Embryonic facial prominence (tissue), 1 donor: ENCODE measurements at regions not wholly inside any gene's neighbourhood (a gene's known extent, or its start where the extent isn't known, plus 50 kb on each side); places are given as distances from the start of the nearest gene placed in this dataset.
"Not testable (repeated sequence)": the region's sequence is repeated elsewhere in the genome, so short reads cannot be mapped to it uniquely, and the experiment has no call there.

ENCODE experiments used
- DNase-seq: peaks from one replicate; pipeline ENCODE4 v3.0.0-alpha.2; 2016; ENCODE audit errors: extremely low spot score

DNA sequence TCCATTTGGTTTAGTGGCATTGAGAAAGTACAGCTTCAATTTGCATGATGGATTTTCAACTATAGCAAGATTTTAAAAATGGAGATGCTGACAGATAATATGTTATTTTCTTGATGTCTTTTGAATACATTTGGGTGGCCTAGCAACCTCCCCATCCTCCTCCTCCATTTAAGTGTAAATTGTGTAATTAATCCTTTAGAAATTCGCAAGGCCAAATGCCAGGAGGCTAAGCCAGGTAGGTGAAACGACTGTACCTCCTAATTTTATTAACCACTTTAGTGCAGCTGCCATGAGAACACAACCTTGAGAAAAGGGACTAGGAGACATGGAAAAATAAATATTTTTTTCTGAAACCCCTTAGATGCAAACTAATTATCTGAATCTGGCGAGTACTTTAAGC is 248.8 kb downstream of the MRPS30 start:
- DNase-seq: no peak

DNA sequence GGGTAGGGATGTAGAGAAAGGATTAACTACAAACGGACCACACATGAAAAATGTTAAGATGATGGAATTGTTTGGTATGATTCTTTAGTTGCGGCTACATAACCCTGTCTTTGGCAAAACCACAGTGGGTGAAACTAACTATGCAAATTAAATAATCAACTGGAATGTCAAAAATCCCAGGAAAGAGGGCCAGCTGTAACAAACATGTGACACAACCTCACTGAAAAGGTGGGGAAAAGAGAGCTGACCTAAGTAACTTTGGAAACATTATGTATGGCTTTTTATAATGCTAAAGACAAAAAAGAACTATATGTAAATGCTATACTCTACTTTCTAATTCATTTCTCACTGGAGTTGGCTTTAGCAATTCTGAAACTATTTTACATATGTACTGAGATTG is 252.0 kb downstream of the MRPS30 start:
- no peak for DNase-seq

DNA sequence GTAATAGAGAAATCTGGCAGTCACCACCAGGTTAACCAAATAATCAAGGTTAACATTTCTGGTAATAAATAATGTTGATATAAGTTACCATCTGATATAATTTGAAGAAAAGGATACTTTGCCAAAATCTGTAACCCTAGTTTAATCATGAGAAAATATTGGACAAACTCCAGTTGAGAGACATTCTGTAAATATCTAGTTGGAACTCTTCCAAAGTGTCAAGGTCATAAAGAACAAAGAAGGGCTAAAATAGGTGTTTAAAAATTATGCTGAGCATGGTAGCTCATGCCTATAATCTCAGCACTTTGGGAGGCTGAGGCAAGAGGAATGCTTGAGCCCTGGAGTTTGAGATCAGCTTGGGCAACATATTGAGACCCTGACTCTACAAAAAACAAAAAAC is 253.3 kb downstream of the MRPS30 start:
- no peak for DNase-seq

DNA sequence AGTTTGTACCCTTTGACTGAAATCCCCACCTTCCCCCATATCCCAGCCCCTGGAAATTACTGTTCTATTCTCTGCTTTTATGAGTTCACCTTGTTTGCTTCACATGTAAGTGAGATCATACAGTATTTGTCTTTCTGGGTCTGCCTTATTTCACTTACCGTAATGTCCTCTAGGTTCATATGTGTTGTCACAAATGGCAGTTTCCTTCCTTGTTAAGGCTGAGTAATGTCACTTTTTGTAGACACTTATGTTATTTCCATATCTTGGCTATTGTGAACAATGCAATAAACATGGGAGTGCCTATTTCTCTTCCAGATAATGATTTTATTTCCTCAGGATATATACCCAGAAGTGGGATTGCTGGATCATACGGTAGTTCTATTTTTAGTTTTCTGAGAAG is 272.3 kb downstream of the MRPS30 start:
- DNase-seq: no peak

DNA sequence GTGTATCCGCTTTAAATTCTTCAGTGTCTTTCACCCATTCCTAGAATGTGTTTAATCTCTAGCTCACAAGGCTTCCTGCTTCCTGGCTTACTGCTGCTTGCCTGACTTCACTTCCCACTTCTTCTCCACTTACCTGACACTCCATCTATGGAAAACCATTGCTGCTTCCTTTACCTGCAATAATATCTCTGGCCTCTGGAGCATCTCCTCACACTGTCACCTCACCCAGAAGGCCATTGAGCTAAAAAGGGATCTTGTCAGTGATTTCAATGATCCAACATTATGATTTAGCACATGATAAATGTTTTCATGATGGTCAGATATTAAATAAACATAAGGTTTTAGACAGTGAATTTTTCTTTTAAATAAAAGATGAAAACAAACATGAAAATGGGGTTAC is 281.1 kb downstream of the MRPS30 start:
- DNase-seq: no peak

DNA sequence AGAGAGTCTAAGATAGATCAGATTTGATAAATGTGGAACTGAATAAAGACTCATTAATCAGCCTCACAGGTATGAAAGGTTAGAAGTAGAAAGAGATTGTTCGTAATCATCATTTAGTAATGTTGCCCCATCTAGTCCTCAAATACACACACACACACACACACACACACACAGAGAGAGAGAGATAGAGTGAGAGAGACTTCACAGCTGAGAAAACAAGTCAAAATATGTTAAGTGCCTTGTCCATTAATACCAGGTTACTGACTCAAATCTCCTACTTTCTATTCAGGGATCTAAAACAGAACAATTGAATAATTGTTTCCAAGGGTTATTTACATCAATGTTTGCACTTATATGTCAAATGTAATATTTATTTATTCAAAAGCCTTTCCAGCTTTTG is 284.6 kb downstream of the MRPS30 start:
- DNase-seq: no peak

DNA sequence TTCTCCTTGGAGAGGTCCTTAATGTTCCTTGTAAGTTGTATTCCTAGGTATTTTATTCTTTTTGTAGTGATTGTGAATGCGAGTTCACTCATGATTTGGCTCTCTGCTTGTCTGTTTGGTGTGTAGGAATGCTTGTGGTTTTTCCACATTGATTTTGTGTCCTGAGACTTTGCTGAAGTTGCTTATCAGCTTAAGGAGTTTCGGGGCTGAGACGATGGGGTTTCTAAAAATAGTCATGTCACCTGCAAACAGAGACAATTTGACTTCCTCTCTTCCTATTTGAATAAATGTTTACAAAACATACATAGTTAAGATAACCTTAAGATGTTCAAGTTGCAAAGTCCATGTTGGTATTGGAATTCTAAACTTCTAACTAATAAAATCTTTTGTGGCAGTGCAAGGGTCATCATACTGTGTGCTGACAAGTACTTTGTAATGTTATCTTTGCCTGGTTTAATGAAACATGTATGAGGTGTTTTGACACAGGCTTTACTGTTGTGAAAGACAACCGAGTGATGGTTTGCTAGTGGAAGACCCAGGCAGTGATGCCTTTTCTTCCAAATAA is 286.2 kb downstream of the MRPS30 start:
- DNase-seq: no peak

DNA sequence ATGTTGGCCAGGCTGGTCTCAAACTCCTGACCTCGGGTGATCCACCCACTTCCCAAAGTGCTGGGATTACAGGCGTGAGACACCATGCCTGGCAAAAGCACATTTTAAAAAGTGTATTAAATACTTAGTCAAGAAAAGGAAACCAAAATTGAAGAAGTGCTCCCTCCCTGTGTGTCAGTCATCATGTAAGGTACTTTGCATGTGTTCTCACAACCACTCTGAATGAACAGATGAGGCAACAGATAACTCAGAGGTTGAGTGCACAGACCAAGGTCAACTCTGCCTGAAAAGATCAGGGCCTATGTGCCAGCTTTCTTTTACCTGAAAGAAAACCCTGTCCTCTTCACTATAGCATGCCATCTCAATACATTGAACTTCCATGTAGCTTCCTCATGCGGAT is 289.7 kb downstream of the MRPS30 start:
- no peak for DNase-seq

DNA sequence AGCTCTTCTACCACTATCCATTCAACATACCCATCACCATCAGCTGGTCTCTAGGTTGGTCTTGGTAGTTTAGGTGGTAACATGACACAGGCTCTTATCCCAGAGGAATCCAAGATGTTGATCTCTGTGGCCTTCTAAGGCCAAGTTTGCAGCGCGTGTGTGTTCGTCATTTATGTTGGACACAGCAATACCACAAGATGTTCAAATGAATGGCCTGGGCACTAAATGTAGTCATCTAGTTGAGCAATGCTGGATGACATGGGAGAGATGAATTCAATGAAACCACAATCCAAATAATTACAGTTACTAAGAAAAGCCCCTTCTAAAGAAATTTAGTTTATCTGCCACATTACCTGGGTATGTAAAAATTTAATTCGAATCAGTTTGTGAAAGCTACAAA is 292.4 kb downstream of the MRPS30 start:
- DNase-seq: no peak

DNA sequence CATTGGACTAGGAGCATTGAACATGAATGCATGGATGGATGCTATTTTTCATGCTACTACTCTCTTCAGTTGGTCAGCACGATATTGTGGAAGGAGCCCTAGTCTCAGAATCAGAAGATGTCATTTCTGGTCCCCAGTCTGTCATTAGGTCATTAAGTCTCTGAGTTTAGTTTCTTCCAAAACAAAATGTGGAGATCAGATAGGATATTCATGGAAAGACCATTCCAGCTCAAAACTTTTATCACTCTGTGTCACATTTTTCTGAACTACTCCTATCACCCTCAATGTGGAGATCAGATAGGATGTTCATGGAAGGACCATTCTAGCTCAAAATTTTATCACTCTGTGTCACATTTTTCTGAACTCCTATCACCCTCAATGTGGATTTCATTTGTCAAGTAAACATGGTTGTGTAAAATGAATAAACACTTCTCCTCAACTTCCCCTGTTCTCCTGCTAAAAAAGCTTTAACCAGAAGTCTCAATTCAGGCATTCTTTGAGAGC is 296.8 kb downstream of the MRPS30 start:
- DNase-seq: no peak

DNA sequence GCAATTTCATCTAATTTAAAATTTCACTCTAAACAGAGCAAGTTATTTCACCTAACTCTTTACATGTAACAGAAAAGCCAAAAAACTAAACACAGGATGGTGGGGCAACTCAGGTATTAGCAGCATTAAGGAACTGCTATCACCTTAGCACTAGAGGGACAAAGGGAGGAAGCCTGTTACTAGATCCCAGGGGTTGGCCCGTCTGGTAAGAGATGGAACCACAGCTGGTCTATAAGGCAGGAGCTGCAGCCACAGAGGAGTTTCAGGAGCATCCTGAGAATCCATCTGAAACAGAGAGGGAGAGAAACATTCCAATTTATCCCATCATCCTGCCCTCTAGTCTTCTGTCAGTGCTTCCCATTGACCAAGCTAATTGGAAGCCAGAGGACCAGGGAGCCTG is 300.3 kb downstream of the MRPS30 start:
- DNase-seq: no peak

DNA sequence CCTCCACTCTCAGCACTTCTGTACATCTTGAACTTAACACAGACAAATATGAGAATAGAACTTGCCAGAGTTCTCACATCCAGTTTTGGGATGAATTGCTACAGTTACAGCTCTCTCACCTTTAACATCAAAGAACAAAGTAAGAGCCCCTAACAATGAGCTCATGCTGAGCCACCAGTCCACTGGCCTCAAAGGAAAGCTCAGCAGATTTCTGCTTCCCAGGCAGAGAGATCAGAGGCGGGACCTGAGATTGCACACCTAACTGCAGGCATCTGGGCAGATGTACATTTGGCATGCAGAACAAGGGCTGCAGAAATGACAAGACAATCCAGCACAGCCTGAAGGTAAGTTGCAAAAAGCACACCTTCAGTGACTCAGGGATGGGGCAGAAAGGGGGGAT is 300.9 kb downstream of the MRPS30 start:
- no peak for DNase-seq

DNA sequence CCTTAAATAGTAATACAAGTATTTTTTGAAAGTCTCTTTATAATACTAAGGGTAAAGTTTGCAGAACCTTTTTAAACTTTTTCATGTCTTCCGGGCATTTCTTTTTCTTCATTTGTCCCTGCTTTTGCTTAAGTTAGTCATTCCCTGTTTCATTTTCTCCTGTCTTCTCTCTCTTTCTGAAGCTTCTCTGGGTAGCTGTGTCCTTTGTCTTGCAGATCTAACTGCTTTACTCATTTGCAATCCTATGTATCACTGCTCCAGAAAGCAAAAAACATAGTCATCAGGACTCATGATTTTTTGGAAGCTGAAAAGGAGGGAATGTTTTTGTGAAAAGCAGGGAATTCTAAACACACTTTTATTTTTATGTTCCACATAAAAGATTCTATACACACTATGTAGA is 301.7 kb downstream of the MRPS30 start:
- DNase-seq: no peak

DNA sequence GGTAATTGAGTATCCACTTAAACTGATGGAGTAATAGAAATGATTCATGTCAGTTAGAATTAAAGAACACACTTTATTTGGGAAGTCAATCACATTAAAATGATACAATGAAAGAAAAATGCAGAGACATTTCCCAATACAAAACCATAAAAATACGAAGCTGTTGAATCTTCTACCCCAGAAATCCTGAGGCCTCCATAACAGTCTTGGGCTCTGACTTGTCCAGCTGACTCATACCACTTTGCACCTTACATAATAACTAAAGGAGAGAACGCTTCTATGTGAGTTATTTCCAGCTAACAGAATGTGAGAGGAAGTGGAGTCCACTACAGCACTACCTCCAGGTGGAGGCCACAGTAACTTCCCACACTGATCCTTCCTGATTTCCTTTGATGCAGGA is 305.0 kb downstream of the MRPS30 start:
- DNase-seq: no peak

DNA sequence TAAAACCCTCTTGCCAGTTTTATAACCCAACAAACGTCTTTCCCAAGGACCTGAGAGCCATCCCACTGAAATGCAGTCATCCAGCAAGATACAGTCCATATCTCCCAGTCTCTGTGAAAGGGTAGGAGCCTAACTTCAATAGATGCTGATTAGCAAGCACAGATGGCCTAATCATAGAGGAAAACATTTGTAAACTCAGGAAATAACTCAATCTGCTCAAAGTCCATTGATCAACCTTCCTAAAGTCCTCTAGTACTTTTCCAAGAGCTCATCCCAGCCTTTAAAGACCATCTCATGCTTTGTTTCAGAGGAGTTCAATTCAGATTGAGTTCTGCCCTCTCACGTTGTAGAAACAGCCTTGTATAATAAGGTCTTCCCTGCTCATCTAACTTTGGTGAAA is 324.2 kb downstream of the MRPS30 start:
- no peak for DNase-seq

DNA sequence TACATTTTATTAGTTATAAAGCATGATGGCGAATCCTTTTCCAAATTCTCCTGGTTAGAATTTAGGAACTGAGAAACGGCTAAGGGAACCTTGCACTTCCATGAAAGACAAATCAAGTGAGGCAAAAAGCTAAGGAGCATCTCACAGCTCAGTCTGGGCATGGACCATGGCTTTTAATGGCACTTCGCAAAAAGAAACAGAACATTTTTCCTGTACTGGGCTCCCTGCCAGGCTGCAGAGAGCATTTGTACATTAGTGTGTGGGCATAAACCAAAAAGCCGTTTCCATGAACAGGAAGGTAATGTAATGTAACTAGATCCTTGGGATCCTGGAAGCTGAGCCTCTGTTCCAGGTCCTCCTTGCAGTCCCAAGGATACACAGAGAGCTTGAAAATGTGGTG is 354.2 kb downstream of the MRPS30 start:
- no peak for DNase-seq

DNA sequence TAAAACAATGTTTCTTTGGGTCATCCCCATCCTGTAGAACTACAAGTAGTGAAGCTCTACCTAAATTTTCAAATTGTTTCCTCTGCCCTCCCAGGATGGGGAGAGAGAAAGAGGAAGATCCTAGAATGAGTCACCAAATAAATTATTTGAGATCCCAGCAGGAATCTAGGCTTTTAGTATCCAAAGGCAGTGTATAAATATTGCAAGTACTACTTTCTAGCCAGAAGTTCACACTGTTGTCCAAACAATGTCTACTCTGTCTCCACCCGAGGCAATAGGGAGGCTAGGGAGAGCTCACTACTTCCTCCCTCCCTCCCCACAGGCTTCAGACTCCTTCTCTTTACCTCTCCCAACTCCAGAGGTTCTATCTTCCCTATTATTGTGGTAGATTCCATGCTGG is 362.8 kb downstream of the MRPS30 start:
- DNase-seq: no peak

DNA sequence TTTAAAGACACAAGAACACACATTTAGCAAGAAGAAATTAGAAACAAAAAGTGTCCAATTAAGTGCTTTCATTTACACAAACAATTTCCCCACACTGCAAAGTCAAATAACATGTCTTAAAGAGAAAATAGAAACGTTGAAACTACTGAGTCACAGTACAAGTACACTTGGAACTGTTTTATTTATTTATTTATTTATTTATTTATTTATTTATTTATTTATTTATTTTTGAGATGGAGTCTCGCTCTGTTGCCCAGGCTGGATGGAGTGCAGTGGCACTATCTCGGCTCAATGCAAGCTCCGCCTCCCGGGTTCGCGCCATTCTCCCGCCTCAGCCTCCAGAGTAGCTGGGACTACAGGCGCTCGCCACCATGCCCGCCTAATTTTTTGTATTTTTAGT is 363.9 kb downstream of the MRPS30 start:
- DNase-seq: not testable (repeated sequence)

DNA sequence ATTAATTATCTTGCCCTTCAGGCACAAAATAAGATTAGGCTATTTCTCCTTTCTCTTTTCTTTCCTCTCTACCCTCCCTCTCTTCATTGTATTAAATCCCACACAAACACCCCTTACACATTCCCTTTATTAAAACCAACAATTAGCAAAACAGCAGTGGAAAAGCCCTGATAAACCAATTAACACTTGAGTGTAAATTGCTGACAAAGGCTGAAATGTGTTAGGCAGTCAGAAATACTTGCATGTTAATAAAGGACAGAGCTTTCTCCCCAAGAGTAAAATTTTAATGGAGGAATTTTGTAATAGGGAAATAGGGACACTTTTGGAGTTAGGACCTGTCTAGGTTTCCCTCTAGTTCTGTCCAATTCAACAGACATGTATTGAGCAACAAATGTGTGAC is 370.9 kb downstream of the MRPS30 start:
- no peak for DNase-seq

DNA sequence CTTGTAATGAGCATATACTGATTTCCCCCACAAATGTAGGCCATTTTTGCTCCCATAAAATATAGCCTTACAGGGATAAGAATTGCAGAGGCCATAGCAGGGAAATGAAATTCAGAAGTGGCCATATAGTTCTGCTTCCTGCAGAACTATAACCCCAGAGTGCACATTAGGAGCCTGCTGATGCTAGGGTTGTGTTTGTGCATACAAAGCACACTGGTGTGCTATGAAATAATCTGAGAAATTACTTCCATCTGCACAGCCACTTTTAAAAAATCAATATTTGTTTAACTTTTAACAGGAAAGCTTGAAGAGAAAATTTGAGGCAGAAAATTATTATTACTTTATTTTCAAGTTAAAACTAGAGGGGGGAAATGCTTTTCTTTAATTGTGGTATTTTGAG is 380.3 kb downstream of the MRPS30 start:
- no peak for DNase-seq

DNA sequence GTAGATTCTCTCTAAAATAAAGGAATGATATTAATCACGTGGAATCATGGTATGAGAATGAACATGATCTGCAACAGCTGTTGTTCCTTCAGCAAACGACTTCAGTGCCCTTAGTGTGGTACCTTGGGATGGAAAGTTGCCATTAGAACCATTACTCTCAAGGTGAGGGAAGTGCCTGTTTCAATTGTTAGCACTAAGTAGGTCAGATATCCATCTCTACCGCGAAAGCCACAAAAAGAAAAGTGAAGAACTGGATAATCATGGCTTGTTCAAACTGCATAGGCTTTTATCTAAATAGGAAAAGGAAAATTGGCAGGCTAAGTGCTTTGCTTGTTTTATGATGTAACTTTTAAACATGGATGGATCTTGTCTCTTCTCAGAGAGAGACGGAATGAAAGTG is 380.7 kb downstream of the MRPS30 start:
- DNase-seq: no peak

DNA sequence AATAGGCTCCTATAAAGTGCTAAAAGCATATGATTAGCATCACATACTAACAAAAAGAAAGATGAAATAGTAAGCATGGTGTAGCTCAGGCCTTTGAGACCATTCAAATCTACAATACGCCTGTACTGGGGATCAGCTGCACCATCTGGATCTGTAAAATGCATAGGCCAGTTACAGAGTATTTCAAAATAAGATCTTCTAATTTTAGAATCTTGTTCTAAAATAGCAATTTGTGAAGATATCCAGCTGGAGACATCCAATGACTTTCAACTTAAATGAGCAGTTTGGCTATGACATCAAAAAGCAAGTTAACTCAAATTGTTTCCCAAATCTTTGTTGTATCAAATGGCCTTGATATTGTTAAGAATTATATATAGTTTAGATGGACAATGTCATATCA is 386.3 kb downstream of the MRPS30 start:
- no peak for DNase-seq
